DND-41 (cell line): ENCODE measurements at regions not wholly inside any gene's neighbourhood (a gene's known extent, or its start where the extent isn't known, plus 50 kb on each side); places are given as distances from the start of the nearest gene placed in this dataset.

Experiments used
- CTCF ChIP-seq: IDR thresholded peaks from 2 replicates; pipeline ENCODE4 v1.5.1; 2012; ENCODE audit warnings: borderline replicate concordance, low read length, moderate library complexity, mild to moderate bottlenecking; ENCODE audit not compliant: poor library complexity, severe bottlenecking; ENCODE audit errors: extremely low read depth
- EZH2 ChIP-seq: IDR thresholded peaks from 3 replicates; pipeline ENCODE4 v1.6.1; 2012; ENCODE audit warnings: borderline replicate concordance, low read depth, mild to moderate bottlenecking, moderate library complexity, low read length, inconsistent platforms; ENCODE audit not compliant: severe bottlenecking

GRCh38 chr16:73433731-73434307, 385.9 kb upstream of the ZFHX3 start:
- TF ChIP-seq CTCF: no peak
- TF ChIP-seq EZH2: no peak
